ENCODE measurements at regions not wholly inside any gene's neighbourhood (a gene's known extent, or its start where the extent isn't known, plus 50 kb on each side); places are given as distances from the start of the nearest gene placed in this dataset.

- no peak for DNase-seq (ENCODE audit: low spot score)
These were observed 345.3 kb downstream of the GABRG1 start for GRCh38 chr4:45778514-45778913.

- no peak for DNase-seq (ENCODE audit: low spot score)
These were observed 347.7 kb downstream of the GABRG1 start for GRCh38 chr4:45776146-45776545.

GRCh38 chr4:45770958-45771357, 352.9 kb downstream of the GABRG1 start:
- DNase-seq (ENCODE audit: low spot score): no peak

- no peak for DNase-seq (ENCODE audit: low spot score)
These were observed 358.3 kb downstream of the GABRG1 start for GRCh38 chr4:45765521-45765920.

- no peak for DNase-seq (ENCODE audit: low spot score)
These were observed 371.9 kb downstream of the GABRG1 start for GRCh38 chr4:45751877-45752530.

GRCh38 chr4:45750721-45751120, 373.1 kb downstream of the GABRG1 start:
- no peak for DNase-seq (ENCODE audit: low spot score)

GRCh38 chr4:45745741-45746140, 378.1 kb downstream of the GABRG1 start:
- no peak for DNase-seq (ENCODE audit: low spot score)

GRCh38 chr4:45741897-45742296, 382.0 kb downstream of the GABRG1 start:
- DNase-seq (ENCODE audit: low spot score): no peak

GRCh38 chr4:45732161-45732560, 391.7 kb downstream of the GABRG1 start:
- DNase-seq (ENCODE audit: low spot score): no peak

GRCh38 chr4:45716093-45716492, 407.8 kb downstream of the GABRG1 start:
- no peak for DNase-seq (ENCODE audit: low spot score)

- DNase-seq (ENCODE audit: low spot score): no peak
These were observed 409.9 kb downstream of the GABRG1 start for GRCh38 chr4:45713996-45714395.

- no peak for DNase-seq (ENCODE audit: low spot score)
These were observed 422.2 kb downstream of the GABRG1 start for GRCh38 chr4:45701621-45702020.

- DNase-seq (ENCODE audit: low spot score): no peak
These were observed 430.1 kb downstream of the GABRG1 start for GRCh38 chr4:45693746-45694145.

GRCh38 chr4:45692131-45692735, 431.6 kb downstream of the GABRG1 start:
- DNase-seq (ENCODE audit: low spot score): no peak

- no peak for DNase-seq (ENCODE audit: low spot score)
These were observed 435.5 kb downstream of the GABRG1 start for GRCh38 chr4:45688341-45688740.

- no peak for DNase-seq (ENCODE audit: low spot score)
These were observed 444.4 kb downstream of the GABRG1 start for GRCh38 chr4:45679411-45679810.

GRCh38 chr4:45668128-45668527, 455.7 kb downstream of the GABRG1 start:
- DNase-seq (ENCODE audit: low spot score): no peak

- no peak for DNase-seq (ENCODE audit: low spot score)
These were observed 460.2 kb downstream of the GABRG1 start for GRCh38 chr4:45663628-45664081.

- peak; percentile 3 for DNase-seq (ENCODE audit: low spot score)
These were observed 460.9 kb downstream of the GABRG1 start for GRCh38 chr4:45663003-45663402.

- DNase-seq (ENCODE audit: low spot score): no peak
These were observed 462.0 kb downstream of the GABRG1 start for GRCh38 chr4:45661893-45662292.

- no peak for DNase-seq (ENCODE audit: low spot score)
These were observed 473.3 kb downstream of the GABRG1 start for GRCh38 chr4:45650545-45650944.

- DNase-seq (ENCODE audit: low spot score): no peak
These were observed 475.0 kb downstream of the GABRG1 start for GRCh38 chr4:45648846-45649245.

- DNase-seq (ENCODE audit: low spot score): no peak
These were observed 476.0 kb downstream of the GABRG1 start for GRCh38 chr4:45647823-45648222.

All from globus pallidus (tissue), 1 donor.